Osteoblast (primary cell): ENCODE measurements at regions not wholly inside any gene's neighbourhood (a gene's known extent, or its start where the extent isn't known, plus 50 kb on each side); places are given as distances from the start of the nearest gene placed in this dataset.

ENCODE experiments used
- DNase-seq: peaks from one replicate; pipeline ENCODE4 v3.0.0; 2011; ENCODE audit warnings: low spot score, mixed read lengths; ENCODE audit not compliant: insufficient read length; ENCODE audit errors: missing footprints
- H2AFZ ChIP-seq: 2 replicates; pipeline ENCODE4 v1.6.0; 2011; ENCODE audit warnings: mild to moderate bottlenecking, low read length
- H3K27ac ChIP-seq: 2 replicates; pipeline ENCODE4 v1.5.1; 2011; ENCODE audit warnings: mild to moderate bottlenecking, low read depth, low read length, moderate library complexity
- H3K27me3 ChIP-seq: 2 replicates; pipeline ENCODE4 v1.6.0; 2012; ENCODE audit warnings: mild to moderate bottlenecking, control low read depth, inconsistent platforms, low read length, moderate library complexity; ENCODE audit not compliant: insufficient read depth
- H3K36me3 ChIP-seq: 2 replicates; pipeline ENCODE4 v1.5.1; 2011; ENCODE audit warnings: mild to moderate bottlenecking, low read length, control low read depth, moderate library complexity; ENCODE audit not compliant: insufficient read depth
- H3K4me1 ChIP-seq: 2 replicates; pipeline ENCODE4 v1.5.1; 2011; ENCODE audit warnings: mild to moderate bottlenecking, low read length, control low read depth, moderate library complexity; ENCODE audit not compliant: insufficient read depth
- H3K4me2 ChIP-seq: 2 replicates; pipeline ENCODE4 v1.6.0; 2011; ENCODE audit warnings: mild to moderate bottlenecking, low read length; ENCODE audit not compliant: insufficient read depth
- H3K4me3 ChIP-seq: fragments of 200-600 bp; sonication (generic); 3 replicates; pipeline ENCODE4 v1.5.1; 2012; ENCODE audit warnings: mild to moderate bottlenecking, low read length, inconsistent platforms; ENCODE audit not compliant: insufficient read depth
- H3K79me2 ChIP-seq: 2 replicates; pipeline ENCODE4 v1.6.0; 2012; ENCODE audit warnings: mild to moderate bottlenecking, low read length, control low read depth, inconsistent platforms; ENCODE audit not compliant: insufficient read depth
- H3K9me3 ChIP-seq: 2 replicates; pipeline ENCODE4 v1.5.1; 2011; ENCODE audit warnings: low read depth, low read length, control low read depth
- H4K20me1 ChIP-seq: 2 replicates; pipeline ENCODE4 v1.6.0; 2012; ENCODE audit warnings: mild to moderate bottlenecking, low read length, control low read depth; ENCODE audit not compliant: insufficient read depth
- CTCF ChIP-seq: IDR thresholded peaks from 2 replicates; pipeline ENCODE4 v1.5.1; 2011; ENCODE audit warnings: mild to moderate bottlenecking, low read depth, low read length, moderate library complexity; ENCODE audit errors: extremely low read depth

GRCh38 chr13:67769987-67770341 is 539.8 kb upstream of the PCDH9 start:
- H3K4me2 ChIP-seq, result no peak overlapping the region
- H3K9me3 ChIP-seq, result no peaks in the 10 kb centered on the region
- H2AFZ ChIP-seq, result no peak overlapping the region
- no peak for TF ChIP-seq CTCF
- no peaks in the 10 kb centered on the region for H3K36me3 ChIP-seq
- H3K4me3 ChIP-seq, result no peak overlapping the region
- H3K27me3 ChIP-seq, result no peaks in the 10 kb centered on the region
- no peak overlapping the region for H3K27ac ChIP-seq
- H3K79me2 ChIP-seq, result no peaks in the 10 kb centered on the region
- no peaks in the 10 kb centered on the region for H4K20me1 ChIP-seq
- no peaks in the 10 kb centered on the region for H3K4me1 ChIP-seq
- peak; percentile 62 for DNase-seq

- Histone ChIP-seq H3K4me1 (no peaks in the 10 kb centered on the region), H3K9me3 (no peaks in the 10 kb centered on the region), H2AFZ (no peak overlapping the region), H3K27me3 (no peaks in the 10 kb centered on the region), H4K20me1 (no peaks in the 10 kb centered on the region), H3K36me3 (no peaks in the 10 kb centered on the region), H3K4me2 (no peak overlapping the region), H3K4me3 (no peak overlapping the region), H3K79me2 (no peaks in the 10 kb centered on the region), H3K27ac (no peak overlapping the region)
- no peak for TF ChIP-seq CTCF
- no peak for DNase-seq
Measured at GRCh38 chr13:67769063-67769986, 539.2 kb upstream of the PCDH9 start.

DNA sequence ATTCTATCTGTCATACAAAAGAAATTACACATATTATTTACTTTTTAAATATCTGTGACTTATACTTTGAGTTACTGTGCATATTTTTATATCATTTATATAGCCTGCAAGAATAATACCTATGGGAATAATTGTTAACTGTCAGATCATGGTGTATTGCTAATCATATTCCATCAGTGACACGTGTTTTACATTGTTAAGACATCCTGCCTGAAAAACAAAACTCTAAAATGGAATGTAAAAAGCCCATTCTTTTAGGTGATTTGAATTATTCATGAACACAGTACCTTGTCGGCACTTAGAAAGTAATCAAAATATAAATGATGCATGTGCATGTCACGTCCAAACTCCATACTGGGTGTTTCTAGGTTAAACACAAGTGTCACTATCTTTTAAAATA is 533.8 kb upstream of the PCDH9 start:
- H4K20me1 ChIP-seq, result no peaks in the 10 kb centered on the region
- H3K27ac ChIP-seq, result no peak overlapping the region
- H3K4me1 ChIP-seq, result no peaks in the 10 kb centered on the region
- TF ChIP-seq CTCF, result no peak
- H3K4me2 ChIP-seq, result no peak overlapping the region
- no peak for DNase-seq
- H2AFZ ChIP-seq, result no peak overlapping the region
- H3K79me2 ChIP-seq, result no peaks in the 10 kb centered on the region
- no peaks in the 10 kb centered on the region for H3K27me3 ChIP-seq
- H3K36me3 ChIP-seq, result no peaks in the 10 kb centered on the region
- H3K4me3 ChIP-seq, result no peak overlapping the region
- H3K9me3 ChIP-seq, result no peaks in the 10 kb centered on the region

DNA sequence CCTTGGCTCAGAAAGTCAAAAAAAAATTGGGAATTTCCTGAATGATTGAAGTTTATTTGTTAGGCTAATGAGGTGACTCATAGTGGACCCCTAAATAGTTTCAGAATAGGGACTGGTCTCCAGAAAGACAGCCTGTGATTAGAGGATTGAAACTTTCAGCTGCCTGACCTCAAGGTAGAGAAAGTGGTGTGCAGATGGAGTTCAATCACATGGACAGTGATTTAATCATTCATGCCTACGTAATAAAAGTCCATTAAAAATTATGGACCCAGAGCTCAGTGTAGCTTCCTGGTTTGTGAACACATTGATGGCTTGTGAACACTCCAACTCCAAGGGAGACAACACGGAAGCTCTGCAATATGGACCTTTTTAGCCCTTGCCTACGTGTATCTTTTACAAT is 533.2 kb upstream of the PCDH9 start:
- Histone ChIP-seq H3K4me2 (no peak overlapping the region), H3K4me1 (no peaks in the 10 kb centered on the region), H2AFZ (no peak overlapping the region), H4K20me1 (no peaks in the 10 kb centered on the region), H3K27ac (no peak overlapping the region), H3K79me2 (no peaks in the 10 kb centered on the region), H3K4me3 (no peak overlapping the region), H3K36me3 (no peaks in the 10 kb centered on the region), H3K27me3 (no peaks in the 10 kb centered on the region), H3K9me3 (no peaks in the 10 kb centered on the region)
- no peak for TF ChIP-seq CTCF
- DNase-seq, result no peak
